Spleen (tissue), 7 donors: ENCODE measurements at regions not wholly inside any gene's neighbourhood (a gene's known extent, or its start where the extent isn't known, plus 50 kb on each side); places are given as distances from the start of the nearest gene placed in this dataset.

Experiments used
- POLR2A ChIP-seq, 3 donors: fragments of 450-650 bp; IDR thresholded peaks; one replicate each; pipeline ENCODE4 v1.5.1; 2017; ENCODE audit warnings: antibody characterized with exemption in 3 of 3, mild to moderate bottlenecking in 1 of 3
- POLR2AphosphoS5 ChIP-seq, 3 donors: sonication (generic); formaldehyde crosslinking; IDR thresholded peaks; one replicate each; pipeline ENCODE4 v1.5.1; 2017; ENCODE audit warnings: antibody characterized with exemption in 3 of 3
- TF ChIP-seq, protein P1 (sequence below), 11 experiments: fragments of 200-600 bp in 7 of 11; fragments of 450-650 bp in 4 of 11; sonication (generic) in 4 of 11; IDR thresholded peaks in 8 of 11; conservative IDR thresholded peaks in 3 of 11; 1 replicate in 7 of 11; 2 replicates in 4 of 11; pipeline versions ENCODE4 v1.4.0 to v1.8.0; 2016 to 2021; ENCODE audit warnings: antibody characterized with exemption in 11 of 11, inconsistent platforms in 4 of 11, mild to moderate bottlenecking in 1 of 11
- donor health status: DM: no; HTN: no; CAD: no; lungs with moderate emphysema.
- donor health status: DM: no; HTN: no; CAD: no.
- donor health status: DM: no; HTN: no; CAD: no.

DNA sequence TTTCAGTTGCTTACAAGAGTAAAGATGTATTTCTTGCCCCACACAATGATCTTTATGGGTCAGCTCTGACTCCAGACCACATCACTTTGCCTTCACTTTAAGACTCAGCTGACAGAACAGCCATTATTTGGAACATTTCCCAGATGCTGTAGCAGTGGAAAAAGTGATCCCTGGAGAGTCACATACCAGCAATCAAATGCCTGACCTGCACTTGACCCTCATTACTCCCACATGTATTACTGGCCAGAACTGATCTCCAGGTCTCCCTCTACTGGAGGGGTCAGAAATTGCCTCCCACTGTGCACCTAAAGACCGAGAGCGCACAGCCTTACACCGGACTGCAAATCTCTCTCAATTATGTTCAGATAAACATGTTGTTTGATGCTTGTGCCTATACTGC lies 88.6 kb upstream of the ZNF385D start:
- TF ChIP-seq, protein P1, sequence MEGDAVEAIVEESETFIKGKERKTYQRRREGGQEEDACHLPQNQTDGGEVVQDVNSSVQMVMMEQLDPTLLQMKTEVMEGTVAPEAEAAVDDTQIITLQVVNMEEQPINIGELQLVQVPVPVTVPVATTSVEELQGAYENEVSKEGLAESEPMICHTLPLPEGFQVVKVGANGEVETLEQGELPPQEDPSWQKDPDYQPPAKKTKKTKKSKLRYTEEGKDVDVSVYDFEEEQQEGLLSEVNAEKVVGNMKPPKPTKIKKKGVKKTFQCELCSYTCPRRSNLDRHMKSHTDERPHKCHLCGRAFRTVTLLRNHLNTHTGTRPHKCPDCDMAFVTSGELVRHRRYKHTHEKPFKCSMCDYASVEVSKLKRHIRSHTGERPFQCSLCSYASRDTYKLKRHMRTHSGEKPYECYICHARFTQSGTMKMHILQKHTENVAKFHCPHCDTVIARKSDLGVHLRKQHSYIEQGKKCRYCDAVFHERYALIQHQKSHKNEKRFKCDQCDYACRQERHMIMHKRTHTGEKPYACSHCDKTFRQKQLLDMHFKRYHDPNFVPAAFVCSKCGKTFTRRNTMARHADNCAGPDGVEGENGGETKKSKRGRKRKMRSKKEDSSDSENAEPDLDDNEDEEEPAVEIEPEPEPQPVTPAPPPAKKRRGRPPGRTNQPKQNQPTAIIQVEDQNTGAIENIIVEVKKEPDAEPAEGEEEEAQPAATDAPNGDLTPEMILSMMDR (IDR thresholded peaks at IDR 0.05 in 8 of 11, conservative IDR thresholded peaks at IDR 0.05 in 3 of 11) = peak in 3 of 11 experiments; percentile 21 to 35 (median 30)
- TF ChIP-seq POLR2AphosphoS5 (IDR thresholded peaks at IDR 0.05) = no peak
- TF ChIP-seq POLR2A (IDR thresholded peaks at IDR 0.05) = no peak
